HG02610 (cell line): ENCODE measurements at regions not wholly inside any gene's neighbourhood (a gene's known extent, or its start where the extent isn't known, plus 50 kb on each side); places are given as distances from the start of the nearest gene placed in this dataset.

Source experiments
- ATAC-seq: cut with Tn5 transposase; IDR thresholded peaks from one replicate; pipeline ENCODE4 v1.9.1; 2021; ENCODE audit warnings: mild to moderate bottlenecking, moderate library complexity; ENCODE audit not compliant: unreplicated experiment

DNA sequence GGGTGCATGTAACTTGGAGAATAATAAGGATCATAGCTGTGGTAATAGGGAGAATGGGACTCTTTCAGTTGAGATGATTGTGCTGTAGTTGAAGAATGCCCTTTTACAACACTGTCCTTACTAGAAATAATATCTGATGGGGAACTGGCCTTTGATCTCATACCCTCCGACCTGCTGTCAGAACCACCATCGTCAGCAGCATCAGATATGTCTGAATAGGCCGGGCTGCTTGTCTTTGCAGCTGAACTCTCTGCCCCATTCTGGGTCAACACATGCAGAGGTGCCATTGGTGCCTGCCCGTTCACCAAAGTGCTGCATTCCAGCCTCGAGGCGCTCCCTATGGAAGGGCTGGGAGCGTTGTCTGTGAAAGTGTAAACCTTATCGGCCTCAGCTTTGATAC lies 99.1 kb downstream of the ZNF608 start:
- no peak for ATAC-seq

DNA sequence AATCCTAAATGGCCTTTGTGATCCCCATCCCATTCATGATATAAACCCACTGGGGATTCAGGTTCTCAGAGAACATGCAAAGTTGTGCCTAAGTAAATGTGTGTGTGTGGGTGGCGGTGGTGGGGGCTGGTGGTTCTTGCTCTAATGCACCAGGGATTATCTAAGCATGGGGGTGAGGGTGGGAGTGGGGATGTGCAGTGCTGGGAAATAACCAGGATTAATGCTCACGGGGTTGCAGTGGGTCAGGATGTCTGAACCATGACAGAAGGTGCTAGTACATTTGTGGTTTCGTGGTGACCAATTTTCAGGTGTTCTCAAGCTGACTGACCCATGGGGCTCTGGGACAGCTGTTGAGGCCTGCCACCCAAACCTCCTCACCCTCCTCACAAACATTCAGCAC lies 101.0 kb downstream of the ZNF608 start:
- ATAC-seq = peak; percentile 26

DNA sequence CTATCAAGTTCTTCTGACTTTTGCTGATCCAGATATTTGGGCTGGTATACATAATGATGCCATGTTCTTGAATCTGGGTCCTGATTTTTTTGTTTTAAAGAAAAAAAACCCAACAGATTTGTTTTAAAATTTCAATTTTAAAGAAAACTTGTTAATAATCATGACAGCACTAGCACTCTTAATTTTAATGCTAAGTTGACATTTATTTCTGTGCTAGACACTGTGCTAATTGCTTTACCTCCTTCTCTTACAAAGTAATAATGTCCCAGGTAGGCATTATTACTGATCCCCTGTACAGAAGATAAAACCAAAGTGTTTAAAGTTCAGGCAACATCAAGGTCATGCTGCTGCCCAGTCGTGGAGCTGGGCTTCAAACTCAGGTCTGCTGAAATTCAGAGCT lies 101.9 kb downstream of the ZNF608 start:
- no peak for ATAC-seq

DNA sequence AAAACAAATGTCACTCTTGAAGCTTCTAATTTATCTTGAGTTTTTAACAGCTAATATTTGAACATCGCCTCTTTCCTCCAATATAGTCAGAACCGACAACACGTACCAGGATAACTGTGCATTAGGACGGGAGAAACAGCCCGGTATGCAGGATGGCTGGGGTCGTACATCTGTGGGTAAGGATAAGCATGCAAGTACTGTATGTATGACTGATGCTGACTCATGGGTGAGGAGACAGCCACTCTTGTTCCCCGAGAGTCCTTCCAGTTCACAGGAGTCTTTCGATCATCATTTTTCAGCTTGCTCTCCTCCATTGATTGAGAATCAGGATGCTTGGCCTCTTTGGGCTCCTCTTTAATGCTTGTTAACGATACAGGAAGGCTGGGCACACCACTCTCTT lies 102.3 kb downstream of the ZNF608 start:
- no peak for ATAC-seq

DNA sequence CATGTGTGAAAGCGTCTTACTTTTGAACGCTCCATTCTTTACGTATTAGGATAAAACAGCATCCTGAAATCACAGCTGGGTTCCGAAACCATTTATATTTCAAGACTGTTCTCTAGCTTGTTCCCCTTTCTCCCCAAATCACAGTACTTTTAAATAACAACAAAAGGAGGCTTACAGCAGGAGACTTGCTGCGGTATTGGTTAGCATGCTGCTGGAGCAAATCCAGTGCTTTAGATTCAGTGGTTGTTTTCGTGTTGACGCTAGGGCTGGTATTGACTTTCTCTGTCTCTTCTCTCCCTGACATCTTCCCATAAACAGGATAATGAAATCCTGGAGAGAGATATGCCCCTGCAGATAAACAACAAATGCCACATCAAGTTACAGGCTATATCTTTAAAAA lies 103.1 kb downstream of the ZNF608 start:
- ATAC-seq = no peak

DNA sequence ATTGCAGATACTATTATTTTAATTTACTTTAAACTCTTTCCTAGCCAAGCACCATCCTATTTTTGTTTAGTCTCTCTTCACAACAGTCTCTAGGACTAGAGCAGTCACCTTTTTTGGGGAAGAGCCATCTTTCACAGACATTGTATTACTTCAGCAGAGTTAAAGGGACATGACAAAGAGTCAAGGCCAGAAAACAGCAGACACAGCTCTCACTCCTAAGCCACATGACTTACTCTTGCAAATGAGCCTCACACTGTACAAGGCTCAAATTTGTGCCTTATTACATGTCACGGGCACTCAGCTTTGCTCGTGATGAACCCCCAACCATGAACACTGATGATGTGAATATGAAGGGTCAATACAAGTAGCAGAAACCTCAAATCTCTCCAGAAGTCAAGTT lies 104.3 kb downstream of the ZNF608 start:
- peak; percentile 35 for ATAC-seq

DNA sequence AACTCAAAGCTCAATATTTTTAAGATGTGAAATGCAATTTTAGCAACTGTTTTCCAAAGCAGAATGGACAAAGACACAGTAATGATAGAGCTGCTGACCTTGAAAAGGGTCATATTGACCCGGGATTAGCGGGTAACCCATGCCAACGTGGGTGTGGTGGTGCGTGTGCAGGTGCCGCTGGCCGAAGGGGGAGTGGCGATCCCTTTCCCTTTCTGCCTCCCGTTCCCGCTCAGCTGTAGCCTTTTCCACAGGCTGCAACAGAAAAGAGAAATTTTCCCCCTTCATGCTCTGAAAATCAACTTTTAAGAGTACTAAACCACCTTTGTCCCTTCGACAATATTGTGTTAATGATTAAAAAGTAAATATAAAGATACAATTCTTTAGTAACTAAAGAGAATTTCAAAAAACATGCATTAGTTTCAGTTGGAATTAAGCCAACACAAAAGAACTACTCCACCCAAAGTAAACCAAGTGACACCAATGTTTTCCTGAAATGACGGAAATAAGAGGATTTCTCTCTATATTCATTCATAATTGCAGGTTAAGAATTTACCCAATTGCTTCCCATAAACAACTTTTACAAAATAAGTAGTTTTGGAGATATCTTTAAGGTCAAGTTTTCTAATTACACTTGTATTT lies 105.2 kb downstream of the ZNF608 start:
- ATAC-seq = no peak

DNA sequence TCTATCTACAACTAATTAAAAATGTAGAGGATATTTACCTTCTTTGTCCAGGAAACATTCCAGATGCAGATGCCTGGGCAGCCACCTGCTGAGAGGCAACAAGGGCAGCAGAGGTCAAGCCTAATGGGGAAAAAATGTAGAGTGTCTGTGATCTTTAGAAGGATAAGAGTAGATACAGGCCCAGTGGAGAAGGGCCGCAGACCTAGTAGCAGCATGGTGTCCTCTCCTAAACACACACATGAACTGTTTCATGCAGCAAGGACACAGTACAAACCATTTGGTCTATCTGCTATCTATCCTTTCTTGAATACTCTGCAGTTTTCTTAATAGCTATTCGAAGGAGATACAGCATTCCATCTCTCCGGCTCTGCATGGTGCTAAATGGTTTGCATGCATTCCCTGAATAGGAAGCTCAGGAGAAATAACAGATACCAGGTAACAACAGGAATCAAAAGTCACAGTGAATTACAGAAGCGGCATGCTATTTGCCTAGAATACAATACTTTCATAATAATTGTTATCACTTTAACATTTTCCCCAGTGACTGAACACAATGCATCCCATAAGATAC lies 107.3 kb downstream of the ZNF608 start:
- ATAC-seq = no peak

DNA sequence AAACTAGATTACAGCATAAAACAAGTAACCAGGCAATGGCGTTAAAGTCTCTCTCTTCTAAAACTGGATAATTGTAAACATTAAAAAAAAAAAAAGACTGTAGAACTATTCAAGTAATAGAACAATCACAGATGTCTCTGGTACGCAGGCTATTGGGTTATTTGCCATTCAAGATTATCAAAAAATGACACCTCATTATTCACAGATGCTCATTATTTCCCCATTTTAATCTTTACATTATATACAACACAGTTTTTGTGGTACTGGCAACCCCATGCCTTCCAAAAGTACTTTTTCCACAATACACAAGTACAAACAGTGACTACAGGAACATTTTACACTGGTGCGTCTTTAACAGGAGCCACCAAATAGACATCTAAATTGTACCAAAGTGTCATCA lies 109.4 kb downstream of the ZNF608 start:
- ATAC-seq = no peak

DNA sequence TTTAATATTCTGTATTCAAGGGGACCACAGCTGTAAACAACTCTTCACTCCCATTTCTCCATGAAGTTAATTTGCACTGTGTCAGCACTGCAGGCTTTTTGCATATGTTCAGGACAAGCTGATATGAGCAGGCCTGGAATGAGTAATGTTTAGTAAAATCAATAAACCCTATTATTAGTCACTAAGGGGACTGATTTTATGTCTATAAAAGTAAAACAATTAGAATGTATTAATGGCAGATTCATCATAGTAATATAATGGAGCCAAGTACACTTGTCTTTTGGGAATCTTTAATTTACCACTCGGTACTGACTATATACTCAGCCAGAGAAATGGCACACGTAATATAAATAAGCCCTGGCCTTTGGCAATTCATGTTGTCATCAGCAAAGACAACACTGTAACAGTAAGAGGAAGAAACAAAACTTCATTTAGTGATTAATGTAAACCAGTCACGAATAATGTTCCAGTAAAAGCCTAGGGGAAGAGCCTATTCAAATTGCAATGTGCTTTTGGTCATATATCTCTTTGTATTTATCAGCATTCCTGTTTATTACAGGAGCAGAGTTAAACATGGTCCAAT lies 111.6 kb downstream of the ZNF608 start:
- ATAC-seq = peak; percentile 55

DNA sequence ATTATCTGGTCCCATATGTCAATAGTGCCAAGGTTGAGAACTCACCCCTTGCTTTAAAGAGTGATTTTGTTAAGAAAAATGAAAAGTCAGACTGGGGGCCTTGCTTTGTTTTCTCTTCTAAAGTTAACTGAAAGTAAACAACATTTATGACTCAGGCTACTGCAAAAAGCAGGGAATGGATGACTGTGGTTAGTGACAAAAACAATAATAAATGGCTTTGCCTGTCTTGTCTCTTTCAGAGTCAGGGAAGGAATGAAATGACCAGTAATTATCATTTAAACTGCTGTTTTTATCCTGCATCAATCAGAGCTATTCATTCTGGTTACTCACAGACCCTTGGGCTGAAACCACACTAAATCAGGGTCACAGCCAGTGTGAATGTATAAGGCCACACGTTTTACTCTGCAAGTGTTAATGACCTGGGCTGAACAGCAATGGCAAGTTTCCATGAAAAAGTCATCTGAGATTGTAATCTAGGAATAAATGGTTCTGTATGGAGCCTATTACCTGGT lies 112.2 kb downstream of the ZNF608 start:
- ATAC-seq = peak; percentile 27

DNA sequence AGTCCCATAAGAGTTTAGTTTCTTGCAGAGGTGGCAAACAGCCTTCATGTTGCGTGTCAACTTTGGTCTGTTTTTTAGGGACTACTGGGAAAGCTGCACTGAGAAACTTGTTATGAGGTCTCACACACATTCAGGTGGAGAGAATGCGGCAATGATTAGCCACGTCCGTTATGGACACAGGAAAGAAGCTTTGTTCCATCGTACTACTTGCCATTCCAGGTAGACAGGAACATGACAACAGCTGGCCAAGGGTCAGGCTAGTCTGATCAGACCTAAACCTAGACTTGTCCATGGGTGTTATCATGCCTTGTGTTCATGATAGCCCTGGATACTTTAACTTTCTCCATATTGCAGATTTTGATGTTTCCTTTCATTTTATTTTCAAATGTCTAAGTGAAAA lies 113.2 kb downstream of the ZNF608 start:
- ATAC-seq = no peak

DNA sequence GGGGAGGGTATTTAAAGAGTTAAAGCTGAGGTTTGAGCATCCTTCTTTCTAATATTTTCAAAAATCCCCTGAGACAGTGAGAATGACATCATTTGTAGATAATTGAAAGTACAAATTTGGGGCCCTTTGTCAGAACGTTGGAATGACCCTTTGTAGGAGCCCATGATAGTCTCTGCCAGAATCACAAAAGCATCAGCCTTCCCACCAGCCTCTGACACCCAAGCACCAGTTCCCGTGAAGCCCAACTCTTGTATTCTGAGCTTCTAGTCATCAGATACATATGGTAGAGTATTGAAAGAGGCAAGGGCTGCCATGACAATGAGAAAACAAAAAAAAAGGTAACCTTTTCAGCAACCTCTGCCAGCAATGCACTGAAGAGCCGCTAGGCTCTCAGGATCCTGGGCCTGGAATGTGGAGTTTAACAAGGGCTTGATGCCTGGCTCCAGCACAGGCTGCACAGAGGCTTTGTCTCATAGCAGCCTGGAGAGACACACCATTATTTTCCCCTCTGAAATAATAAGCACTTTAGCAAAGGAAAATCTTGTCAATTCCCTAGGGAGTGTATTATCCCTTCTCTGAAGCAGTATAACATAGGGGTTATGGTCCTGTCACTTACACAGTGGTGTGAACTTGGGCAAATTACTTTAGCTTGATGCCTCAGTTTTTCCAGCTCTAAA lies 114.4 kb downstream of the ZNF608 start:
- no peak for ATAC-seq

DNA sequence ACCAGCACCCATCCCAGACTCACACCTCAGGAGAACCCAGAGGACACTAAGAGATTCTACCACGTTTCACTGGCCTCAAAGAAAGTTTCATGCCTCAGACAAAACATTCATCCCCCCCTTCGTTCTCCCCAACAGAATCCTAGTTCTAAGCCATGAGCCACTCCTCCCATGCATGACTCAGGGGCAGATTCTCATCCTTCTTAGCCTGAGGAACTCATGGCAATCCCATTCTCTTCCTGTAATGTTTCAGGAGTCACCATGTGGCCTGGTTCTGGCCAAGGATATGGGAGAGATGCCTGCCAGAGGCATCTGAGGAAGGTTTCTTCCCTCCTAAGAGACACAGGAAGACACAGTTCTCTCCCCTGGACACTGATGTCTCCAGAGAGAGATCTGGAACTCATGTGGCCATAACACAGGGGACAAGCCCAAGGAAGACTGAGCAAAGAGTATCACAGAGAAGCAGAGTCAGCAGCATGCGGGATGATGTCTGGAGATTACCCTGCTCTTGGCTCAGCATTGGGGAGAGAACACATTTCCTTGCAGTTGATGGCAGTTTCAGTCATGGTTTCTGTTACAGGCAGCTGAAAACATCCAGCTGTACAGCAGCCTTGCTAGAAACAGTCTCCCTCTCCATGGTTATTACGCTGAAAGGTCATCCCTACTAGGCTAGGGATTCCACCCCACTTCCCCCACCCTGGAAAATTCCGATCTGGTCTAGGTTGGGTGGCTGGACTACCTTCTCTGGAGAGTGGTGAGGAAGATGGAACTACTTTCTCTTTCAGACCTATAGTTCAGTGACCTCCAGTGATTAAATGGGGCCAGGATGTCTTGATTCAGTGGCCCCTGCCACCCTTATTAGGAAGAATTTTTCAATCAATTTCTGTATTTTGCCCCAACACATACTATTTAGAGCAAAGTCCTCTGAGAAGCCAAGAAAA lies 115.4 kb downstream of the ZNF608 start:
- peak; percentile 51 for ATAC-seq

DNA sequence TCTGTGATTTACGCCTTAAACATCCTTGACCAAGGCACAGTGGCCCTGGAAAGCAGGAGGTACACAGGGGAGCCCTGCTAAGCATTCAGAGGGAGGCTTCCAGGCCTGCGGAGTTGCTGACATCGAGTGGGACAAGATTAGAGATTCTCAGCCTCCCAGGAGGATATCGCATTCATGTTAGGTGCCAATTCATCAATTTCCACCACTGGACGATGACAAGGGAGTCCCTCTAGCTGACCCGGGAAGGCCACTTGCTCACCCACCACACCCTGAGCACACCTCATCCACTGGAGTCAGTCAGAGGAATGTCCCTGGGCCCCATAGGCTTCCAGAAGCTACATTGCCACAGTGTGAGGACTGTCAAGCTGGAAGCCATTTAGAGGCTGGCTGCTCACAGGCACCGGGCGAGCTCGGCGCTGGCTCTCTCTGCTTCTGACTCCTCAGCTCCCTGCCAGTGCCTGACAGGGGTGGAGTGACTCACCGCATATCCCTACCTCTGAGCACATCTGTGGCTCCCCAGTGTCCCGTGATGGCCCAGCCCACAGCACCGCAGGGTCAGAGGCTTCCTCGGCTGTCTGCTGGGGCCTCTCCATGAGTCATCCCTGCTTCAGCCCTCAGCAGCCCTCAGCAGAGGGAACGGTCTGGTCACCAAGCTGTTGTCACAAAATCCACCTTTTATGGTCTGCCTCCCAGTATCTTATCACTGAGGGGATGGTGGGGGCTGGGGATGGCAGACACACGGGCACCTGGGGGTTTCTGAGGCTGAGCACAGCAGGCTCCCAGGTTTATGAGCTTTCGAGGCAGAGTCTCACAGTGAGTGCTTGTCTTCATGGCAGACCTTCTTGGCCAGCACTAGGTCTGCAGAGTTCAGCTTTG lies 117.5 kb downstream of the ZNF608 start:
- ATAC-seq = no peak

DNA sequence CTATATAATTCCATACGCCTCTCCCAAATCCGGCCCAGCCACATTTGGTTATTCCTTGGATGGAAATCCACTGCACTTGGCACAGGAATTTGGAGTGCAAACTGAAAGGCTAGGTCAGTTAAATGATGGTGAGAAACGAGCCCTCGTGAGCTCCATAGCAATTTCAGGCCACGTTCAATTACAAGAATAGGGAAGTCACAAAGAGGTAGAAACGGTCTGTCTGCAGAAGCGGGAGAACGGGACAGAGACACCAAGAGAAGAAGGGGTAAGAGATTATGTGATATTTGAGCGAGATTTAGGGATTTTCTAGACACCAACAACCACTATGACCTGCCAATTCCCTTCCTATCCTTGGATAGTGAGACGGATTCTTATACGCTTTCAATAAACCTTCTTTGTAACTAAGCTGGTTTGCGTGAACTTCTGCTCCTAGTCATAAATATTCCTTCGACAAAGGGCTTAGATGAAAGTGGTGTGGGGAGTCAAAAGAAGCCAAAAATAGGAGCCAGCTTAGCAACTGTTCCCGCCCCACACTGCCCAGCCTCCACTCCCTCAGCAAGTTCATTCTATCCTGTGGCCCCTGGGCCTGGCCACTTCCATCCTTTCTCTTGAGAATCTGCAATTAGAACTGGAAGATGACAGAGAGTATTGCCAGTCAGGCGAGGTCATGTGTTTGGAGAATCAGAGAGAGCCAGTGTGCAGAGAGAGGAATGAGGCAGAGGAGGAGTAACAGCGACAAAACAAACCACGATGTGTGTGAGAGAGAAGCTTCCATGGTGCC lies 118.4 kb downstream of the ZNF608 start:
- no peak for ATAC-seq

DNA sequence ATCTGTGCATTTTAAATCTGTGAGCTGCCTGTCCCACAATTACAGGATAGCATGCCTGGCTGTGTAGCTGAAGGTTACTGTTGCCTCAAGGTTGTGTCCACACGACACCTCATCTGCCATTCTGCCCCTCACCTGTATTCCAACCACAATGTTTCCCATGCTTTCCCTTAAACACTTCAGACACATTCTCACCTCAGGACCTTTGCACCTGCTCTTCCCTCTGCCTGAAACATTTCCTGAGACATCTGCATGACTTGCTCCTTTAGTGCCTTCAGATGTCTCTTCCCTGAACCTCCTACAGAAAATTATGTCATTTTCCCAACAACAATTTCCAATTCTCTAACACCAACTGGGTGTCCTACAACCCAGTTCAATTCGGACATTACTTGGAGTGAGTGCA lies 120.4 kb downstream of the ZNF608 start:
- no peak for ATAC-seq

DNA sequence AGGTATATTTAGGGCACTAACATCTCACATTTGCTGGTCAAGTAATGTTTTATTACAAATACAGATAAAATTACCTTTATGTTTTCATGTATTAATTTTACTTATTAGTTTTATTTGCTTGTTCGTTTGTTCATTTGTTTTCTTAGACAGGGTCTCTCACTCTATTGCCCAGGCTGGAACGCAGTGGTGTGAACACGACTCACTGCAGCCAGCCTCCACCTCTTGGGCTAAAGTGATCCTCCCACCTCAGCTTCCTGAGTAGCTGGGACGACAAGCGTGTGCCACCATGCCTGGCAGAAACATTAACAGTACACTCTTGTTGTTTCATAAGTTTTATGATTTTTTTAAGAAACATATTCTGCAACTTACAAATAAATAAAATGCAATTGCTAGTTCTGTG lies 123.2 kb downstream of the ZNF608 start:
- ATAC-seq = no peak

DNA sequence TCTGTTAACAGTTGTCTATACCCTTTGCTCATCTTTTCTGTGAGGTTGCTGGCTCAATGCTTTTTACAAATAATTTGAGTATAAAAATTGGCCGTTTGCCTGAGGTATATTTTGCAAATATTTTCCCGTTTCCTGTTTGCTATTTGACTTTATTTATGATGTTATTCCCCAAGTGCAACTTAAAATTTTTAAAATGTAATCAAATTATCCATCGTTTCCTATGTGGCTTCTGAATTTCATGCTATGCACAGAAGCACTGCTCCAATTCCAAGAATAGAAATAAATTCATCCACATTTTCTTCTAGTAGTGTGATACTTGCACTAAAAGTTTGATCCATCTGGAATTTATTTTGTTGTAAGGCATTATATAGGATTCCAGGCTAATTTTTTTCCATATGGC lies 123.6 kb downstream of the ZNF608 start:
- ATAC-seq = no peak
